DND-41 (cell line): ENCODE measurements at regions not wholly inside any gene's neighbourhood (a gene's known extent, or its start where the extent isn't known, plus 50 kb on each side); places are given as distances from the start of the nearest gene placed in this dataset.

ENCODE experiments used
- EZH2 ChIP-seq: IDR thresholded peaks from 3 replicates; pipeline ENCODE4 v1.6.1; 2012; ENCODE audit warnings: borderline replicate concordance, low read depth, mild to moderate bottlenecking, moderate library complexity, low read length, inconsistent platforms; ENCODE audit not compliant: severe bottlenecking
- TF ChIP-seq, protein P1 (sequence below): IDR thresholded peaks from 2 replicates; pipeline ENCODE4 v1.5.1; 2012; ENCODE audit warnings: borderline replicate concordance, low read length, moderate library complexity, mild to moderate bottlenecking; ENCODE audit not compliant: poor library complexity, severe bottlenecking; ENCODE audit errors: extremely low read depth

DNA sequence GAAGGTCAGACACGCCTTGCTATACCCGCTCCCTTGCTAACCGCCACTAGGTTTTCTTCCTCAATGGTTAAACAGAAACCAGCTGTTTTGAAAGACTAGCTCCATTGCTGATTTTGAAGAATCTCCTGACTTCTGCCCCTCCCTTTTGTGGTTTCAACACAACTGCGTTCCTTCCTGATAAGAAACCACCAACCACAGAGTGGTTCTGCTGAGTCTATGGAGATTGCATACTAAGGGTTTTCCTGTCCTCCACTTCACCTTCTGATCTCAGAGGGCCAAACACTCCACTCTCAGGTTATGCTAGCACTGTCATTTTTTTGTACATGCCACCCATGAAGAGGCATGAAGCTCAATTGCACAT is 207.9 kb downstream of the MYLK4 start:
- TF ChIP-seq, protein P1, sequence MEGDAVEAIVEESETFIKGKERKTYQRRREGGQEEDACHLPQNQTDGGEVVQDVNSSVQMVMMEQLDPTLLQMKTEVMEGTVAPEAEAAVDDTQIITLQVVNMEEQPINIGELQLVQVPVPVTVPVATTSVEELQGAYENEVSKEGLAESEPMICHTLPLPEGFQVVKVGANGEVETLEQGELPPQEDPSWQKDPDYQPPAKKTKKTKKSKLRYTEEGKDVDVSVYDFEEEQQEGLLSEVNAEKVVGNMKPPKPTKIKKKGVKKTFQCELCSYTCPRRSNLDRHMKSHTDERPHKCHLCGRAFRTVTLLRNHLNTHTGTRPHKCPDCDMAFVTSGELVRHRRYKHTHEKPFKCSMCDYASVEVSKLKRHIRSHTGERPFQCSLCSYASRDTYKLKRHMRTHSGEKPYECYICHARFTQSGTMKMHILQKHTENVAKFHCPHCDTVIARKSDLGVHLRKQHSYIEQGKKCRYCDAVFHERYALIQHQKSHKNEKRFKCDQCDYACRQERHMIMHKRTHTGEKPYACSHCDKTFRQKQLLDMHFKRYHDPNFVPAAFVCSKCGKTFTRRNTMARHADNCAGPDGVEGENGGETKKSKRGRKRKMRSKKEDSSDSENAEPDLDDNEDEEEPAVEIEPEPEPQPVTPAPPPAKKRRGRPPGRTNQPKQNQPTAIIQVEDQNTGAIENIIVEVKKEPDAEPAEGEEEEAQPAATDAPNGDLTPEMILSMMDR, result no peak
- no peak for TF ChIP-seq EZH2
